T-cell (primary cell): ENCODE measurements at regions not wholly inside any gene's neighbourhood (a gene's known extent, or its start where the extent isn't known, plus 50 kb on each side); places are given as distances from the start of the nearest gene placed in this dataset.
"Not testable (repeated sequence)": the region's sequence is repeated elsewhere in the genome, so short reads cannot be mapped to it uniquely, and the experiment has no call there.

Experiments
- ATAC-seq, 4 experiments: fragments of 200-7000 bp in 3 of 4; fragments of 150-1000 bp in 1 of 4; cut with Tn5 transposase; replicated peaks in 1 of 4; 1 replicate in 3 of 4; 2 replicates in 1 of 4; pipeline ENCODE4 v1.10.0; 2021; ENCODE audit warnings: moderate library complexity in 3 of 4, mild to moderate bottlenecking in 2 of 4, moderate number of reproducible peaks in 1 of 4
- CTCF ChIA-PET, 2 donors: fragments of 300-600 bp; sonication (Branson Sonifier 250); formaldehyde crosslinking; loops; one replicate each; lab custom pipeline; 2022; ENCODE audit warnings: antibody characterized with exemption in 2 of 2; lab: Charles Lee
- POLR2A ChIA-PET, 2 donors: fragments of 300-600 bp; sonication (Branson Sonifier 250); formaldehyde crosslinking; loops; one replicate each; lab custom pipeline; 2022; ENCODE audit warnings: antibody characterized with exemption in 2 of 2; lab: Charles Lee
- DNase-seq, 35 experiments: peaks; one replicate each; pipeline versions ENCODE4 v3.0.0 to v3.0.0-alpha.2; 2013 to 2023
- H3K27ac ChIP-seq: one replicate; pipeline ENCODE4 v1.5.1; 2013; ENCODE audit warnings: low read length
- H3K27me3 ChIP-seq, 2 experiments: replicated peaks in 1 of 2; 1 replicate in 1 of 2; 2 replicates in 1 of 2; pipeline versions ENCODE4 v1.6.1 to v1.7.0; 2013; ENCODE audit warnings: low read length in 1 of 2, mixed read lengths in 1 of 2; ENCODE audit not compliant: control insufficient read depth in 2 of 2, insufficient read depth in 2 of 2; ENCODE audit errors: extremely low read depth in 1 of 2
- H3K36me3 ChIP-seq, 2 donors: 1 replicate in 1 of 2; 2 replicates in 1 of 2; pipeline versions ENCODE4 v1.6.1 to v1.7.0; 2013; ENCODE audit warnings: low read length in 1 of 2; ENCODE audit not compliant: control insufficient read depth in 2 of 2, insufficient read depth in 1 of 2; ENCODE audit errors: extremely low read depth in 1 of 2
- H3K4me1 ChIP-seq, 2 experiments: 1 replicate in 1 of 2; 2 replicates in 1 of 2; pipeline versions ENCODE4 v1.6.1 to v1.7.0; 2013; ENCODE audit warnings: low read length in 2 of 2, mixed read lengths in 1 of 2; ENCODE audit not compliant: insufficient read depth in 2 of 2, control insufficient read depth in 1 of 2; ENCODE audit errors: extremely low read depth in 1 of 2
- H3K4me3 ChIP-seq, 2 donors: 1 replicate in 1 of 2; 2 replicates in 1 of 2; pipeline versions ENCODE4 v1.5.1 to v1.7.0; 2013; ENCODE audit warnings: mild to moderate bottlenecking in 2 of 2, low read length in 1 of 2, moderate library complexity in 1 of 2; ENCODE audit not compliant: control insufficient read depth in 1 of 2; ENCODE audit errors: extremely low read depth in 1 of 2
- H3K9me3 ChIP-seq: 2 replicates; pipeline ENCODE4 v1.7.0; 2013
- H3K27ac Mint-ChIP-seq, 2 donors: one replicate each; pipeline ENCODE4 v1.8.0; 2020 to 2021; ENCODE audit warnings: mild to moderate bottlenecking in 2 of 2, mixed read lengths in 2 of 2
- H3K27me3 Mint-ChIP-seq, 2 donors: one replicate each; pipeline ENCODE4 v1.8.0; 2021 to 2022; ENCODE audit warnings: mixed read lengths in 2 of 2
- H3K36me3 Mint-ChIP-seq: one replicate; pipeline ENCODE4 v1.8.0; 2021; ENCODE audit warnings: mixed read lengths
- H3K4me1 Mint-ChIP-seq, 3 donors: one replicate each; pipeline ENCODE4 v1.8.0; 2020 to 2022; ENCODE audit warnings: mixed read lengths in 3 of 3, mild to moderate bottlenecking in 1 of 3
- H3K4me3 Mint-ChIP-seq, 3 donors: one replicate each; pipeline ENCODE4 v1.8.0; 2020 to 2022; ENCODE audit warnings: mild to moderate bottlenecking in 3 of 3, mixed read lengths in 3 of 3, moderate library complexity in 3 of 3
- H3K9me3 Mint-ChIP-seq, 3 donors: one replicate each; pipeline ENCODE4 v1.8.0; 2020 to 2022; ENCODE audit warnings: mixed read lengths in 3 of 3
- WGBS: methylation state at CpG from one replicate; pipeline ENCODE4 v1.1.5; 2013; ENCODE audit warnings: missing lambda C conversion rate; ENCODE audit not compliant: insufficient coverage; 5-methylcytosine and 5-hydroxymethylcytosine counted together

- ATAC-seq, result peak in 1 of 4 experiments; percentile 34
- H3K36me3 ChIP-seq, DNase-seq, H3K4me1 ChIP-seq, H3K9me3 Mint-ChIP-seq, CTCF ChIA-PET, H3K27ac ChIP-seq, H3K36me3 Mint-ChIP-seq, POLR2A ChIA-PET, H3K4me1 Mint-ChIP-seq, H3K9me3 ChIP-seq: not testable (repeated sequence)
- peak overlapping the region; percentile 72 to 96 (median 74) for H3K4me3 Mint-ChIP-seq
- H3K4me3 ChIP-seq, result peak overlapping the region; percentile 36 to 47
- H3K27me3 Mint-ChIP-seq, result peaks cover 68 to 71% of the 10 kb centered on the region in 2 donors
- H3K27ac Mint-ChIP-seq, result peak overlapping the region in 1 of 2 donors; percentile 76
- 8% methylated on average over 2 of the region's 8 CpGs for WGBS
- peaks cover 2 to 12% of the 10 kb centered on the region in 2 experiments for H3K27me3 ChIP-seq
Observed at GRCh38 chr9:33676194-33676745, 119.1 kb upstream of the PRSS3 start.

GRCh38 chr9:33676746-33677505 is 118.4 kb upstream of the PRSS3 start:
- peaks cover 0 to under 1% (median under 1%) of the 10 kb centered on the region in 3 donors for H3K9me3 Mint-ChIP-seq
- H3K27ac Mint-ChIP-seq, result peak overlapping the region in 1 of 2 donors; percentile 81

GRCh38 chr9:33677506-33677809 is 117.9 kb upstream of the PRSS3 start:
- ATAC-seq (no peak), DNase-seq (no peak)
- no peaks in the 10 kb centered on the region for H3K9me3 Mint-ChIP-seq
- peaks cover 7 to 9% (median 7%) of the 10 kb centered on the region in 3 donors for H3K4me1 Mint-ChIP-seq
- Histone ChIP-seq H3K9me3 (no peaks in the 10 kb centered on the region), H3K27ac (no peak overlapping the region), H3K4me3 (peak overlapping the region; percentile 36 to 59), H3K4me1 (peaks cover 0 to 8% of the 10 kb centered on the region in 2 experiments), H3K36me3 (no peaks in the 10 kb centered on the region), H3K27me3 (peaks cover 2 to 12% of the 10 kb centered on the region in 2 experiments)
- POLR2A ChIA-PET, result no interaction called here
- H3K36me3 Mint-ChIP-seq, result no peaks in the 10 kb centered on the region
- H3K27me3 Mint-ChIP-seq, result peaks cover 66 to 69% of the 10 kb centered on the region in 2 donors
- H3K4me3 Mint-ChIP-seq, result peak overlapping the region; percentile 90 to 96 (median 90)
- WGBS, result no CpG with 5 or more reads among the region's 3 CpGs
- CTCF ChIA-PET, result no interaction called here
- peak overlapping the region in 1 of 2 donors; percentile 81 for H3K27ac Mint-ChIP-seq

More at GRCh38 chr9:33676746-33677505, 118.4 kb upstream of the PRSS3 start:
- Histone ChIP-seq H3K9me3 (no peaks in the 10 kb centered on the region), H3K27ac (no peak overlapping the region), H3K36me3 (no peaks in the 10 kb centered on the region), H3K4me1 (peaks cover 0 to 8% of the 10 kb centered on the region in 2 experiments), H3K4me3 (peak overlapping the region; percentile 36 to 59), H3K27me3 (peaks cover 2 to 12% of the 10 kb centered on the region in 2 experiments)
- ATAC-seq, result peak; percentile 66 to 85 (median 79)
- under 1% methylated on average over 45 of the region's 78 CpGs for WGBS
- Mint-ChIP-seq H3K4me1 (peaks cover 7 to 9% (median 7%) of the 10 kb centered on the region in 3 donors), H3K36me3 (no peaks in the 10 kb centered on the region), H3K27me3 (peaks cover 64 to 67% of the 10 kb centered on the region in 2 donors), H3K4me3 (peak overlapping the region; percentile 90 to 96 (median 90))
- ChIA-PET POLR2A (no interaction called here), CTCF (no interaction called here)
- peak in 19 of 35 experiments; percentile 1 to 33 (median 8) for DNase-seq

- peaks cover 66 to 67% of the 10 kb centered on the region in 2 donors for H3K27me3 Mint-ChIP-seq
- H3K27ac Mint-ChIP-seq, result no peak overlapping the region
- Histone ChIP-seq H3K4me3 (no peak overlapping the region), H3K27ac (no peak overlapping the region), H3K27me3 (peaks cover 2 to 14% of the 10 kb centered on the region in 2 experiments), H3K9me3 (no peaks in the 10 kb centered on the region), H3K36me3 (no peaks in the 10 kb centered on the region), H3K4me1 (peaks cover 0 to 8% of the 10 kb centered on the region in 2 experiments)
- POLR2A ChIA-PET, result no interaction called here
- DNase-seq (no peak), ATAC-seq (no peak)
- no peaks in the 10 kb centered on the region for H3K9me3 Mint-ChIP-seq
- H3K4me1 Mint-ChIP-seq, result peaks cover 7 to 9% (median 7%) of the 10 kb centered on the region in 3 donors
- CTCF ChIA-PET, result no interaction called here
- no CpG with 5 or more reads among the region's 3 CpGs for WGBS
- no peaks in the 10 kb centered on the region for H3K36me3 Mint-ChIP-seq
- H3K4me3 Mint-ChIP-seq, result no peak overlapping the region
Observed at GRCh38 chr9:33677961-33678360, 117.4 kb upstream of the PRSS3 start.

GRCh38 chr9:33682551-33682950 is 112.8 kb upstream of the PRSS3 start:
- ChIA-PET POLR2A (no interaction called here), CTCF (interaction anchor here in 1 of 2 donors (1.0 kb wide), 1 partner anchor 59 kb away, joined by 4 read pairs; no protein-coding TSS in a partner anchor)
- peaks cover 55 to 66% of the 10 kb centered on the region in 2 donors for H3K27me3 Mint-ChIP-seq
- Histone ChIP-seq H3K4me3 (no peak overlapping the region), H3K36me3 (no peaks in the 10 kb centered on the region), H3K4me1 (no peaks in the 10 kb centered on the region), H3K9me3 (no peaks in the 10 kb centered on the region), H3K27me3 (peaks cover 0 to 2% of the 10 kb centered on the region in 2 experiments), H3K27ac (no peak overlapping the region)
- H3K9me3 Mint-ChIP-seq, result no peaks in the 10 kb centered on the region
- 85% methylated on average over 2 of the region's 3 CpGs for WGBS
- H3K27ac Mint-ChIP-seq, result no peak overlapping the region
- peaks cover 0 to 2% (median 0%) of the 10 kb centered on the region in 3 donors for H3K4me1 Mint-ChIP-seq
- H3K36me3 Mint-ChIP-seq, result no peaks in the 10 kb centered on the region
- H3K4me3 Mint-ChIP-seq, result no peak overlapping the region
- ATAC-seq (no peak), DNase-seq (no peak)

- POLR2A ChIA-PET, result no interaction called here
- H3K27ac Mint-ChIP-seq, result no peak overlapping the region
- H3K27me3 Mint-ChIP-seq, result peaks cover 41 to 61% of the 10 kb centered on the region in 2 donors
Observed at GRCh38 chr9:33684831-33685230, 110.5 kb upstream of the PRSS3 start.

More at GRCh38 chr9:33684831-33685230, 110.5 kb upstream of the PRSS3 start:
- no peak overlapping the region for H3K4me3 Mint-ChIP-seq
- DNase-seq (no peak), ATAC-seq (no peak)
- H3K36me3 ChIP-seq, result no peaks in the 10 kb centered on the region
- no peak overlapping the region for H3K4me3 ChIP-seq
- H3K27me3 ChIP-seq, result peaks cover 0 to 2% of the 10 kb centered on the region in 2 experiments
- no peaks in the 10 kb centered on the region for H3K4me1 Mint-ChIP-seq
- no peaks in the 10 kb centered on the region for H3K36me3 Mint-ChIP-seq
- no peaks in the 10 kb centered on the region for H3K4me1 ChIP-seq
- H3K27ac ChIP-seq, result no peak overlapping the region
- H3K9me3 Mint-ChIP-seq, result no peaks in the 10 kb centered on the region
- CTCF ChIA-PET, result no interaction called here
- no peaks in the 10 kb centered on the region for H3K9me3 ChIP-seq
